ENCODE measurements at regions not wholly inside any gene's neighbourhood (a gene's known extent, or its start where the extent isn't known, plus 50 kb on each side); places are given as distances from the start of the nearest gene placed in this dataset.

- TF ChIP-seq CTCF (conservative IDR thresholded peaks at IDR 0.05) (no peak), EZH2 (IDR thresholded peaks at IDR 0.05; ENCODE audit: low read depth) (no peak)
Observed at GRCh38 chr11:94705891-94706615, 62.1 kb upstream of the AMOTL1 start.
